ENCODE measurements at regions not wholly inside any gene's neighbourhood (a gene's known extent, or its start where the extent isn't known, plus 50 kb on each side); places are given as distances from the start of the nearest gene placed in this dataset.

- DNase-seq: no peak
These were observed 120.4 kb upstream of the CPEB4 start for GRCh38 chr5:173767574-173768266.

GRCh38 chr5:173768267-173768806 lies 119.8 kb upstream of the CPEB4 start:
- no peak for DNase-seq

GRCh38 chr5:173768891-173769290 lies 119.3 kb upstream of the CPEB4 start:
- DNase-seq: no peak

- no peak for DNase-seq
These were observed 117.5 kb upstream of the CPEB4 start for GRCh38 chr5:173770637-173771036.

GRCh38 chr5:173771121-173771724 lies 116.9 kb upstream of the CPEB4 start:
- no peak for DNase-seq

- no peak for DNase-seq
These were observed 116.3 kb upstream of the CPEB4 start for GRCh38 chr5:173771725-173772383.

GRCh38 chr5:173772384-173773059 lies 115.6 kb upstream of the CPEB4 start:
- DNase-seq: no peak

GRCh38 chr5:173774271-173774761 lies 113.8 kb upstream of the CPEB4 start:
- DNase-seq: no peak

- DNase-seq: no peak
These were observed 112.6 kb upstream of the CPEB4 start for GRCh38 chr5:173775261-173776197.

- DNase-seq: no peak
These were observed 111.0 kb upstream of the CPEB4 start for GRCh38 chr5:173777149-173777548.

- no peak for DNase-seq
These were observed 110.5 kb upstream of the CPEB4 start for GRCh38 chr5:173777674-173778073.

- DNase-seq: no peak
These were observed 109.9 kb upstream of the CPEB4 start for GRCh38 chr5:173778152-173778782.

- DNase-seq: no peak
These were observed 109.3 kb upstream of the CPEB4 start for GRCh38 chr5:173778784-173779304.

GRCh38 chr5:173780235-173781234 lies 107.6 kb upstream of the CPEB4 start:
- no peak for DNase-seq

GRCh38 chr5:173781432-173781815 lies 106.7 kb upstream of the CPEB4 start:
- no peak for DNase-seq

GRCh38 chr5:173781816-173782670 lies 106.1 kb upstream of the CPEB4 start:
- peak; percentile 30 to 61 for DNase-seq

GRCh38 chr5:173782671-173783101 lies 105.5 kb upstream of the CPEB4 start:
- no peak for DNase-seq

GRCh38 chr5:173783371-173783770 lies 104.8 kb upstream of the CPEB4 start:
- no peak for DNase-seq

- no peak for DNase-seq
These were observed 102.7 kb upstream of the CPEB4 start for GRCh38 chr5:173785400-173785799.
